GM19099 (cell line): ENCODE measurements at regions not wholly inside any gene's neighbourhood (a gene's known extent, or its start where the extent isn't known, plus 50 kb on each side); places are given as distances from the start of the nearest gene placed in this dataset.

Experiments
- POLR2A ChIP-seq: IDR thresholded peaks from 3 replicates; pipeline ENCODE4 v1.6.1; 2011; ENCODE audit warnings: low read depth; ENCODE audit not compliant: insufficient read length; ENCODE audit errors: extremely low read depth

GRCh38 chr2:7670905-7671641 is 753.9 kb downstream of the RNF144A start:
- no peak for TF ChIP-seq POLR2A

DNA sequence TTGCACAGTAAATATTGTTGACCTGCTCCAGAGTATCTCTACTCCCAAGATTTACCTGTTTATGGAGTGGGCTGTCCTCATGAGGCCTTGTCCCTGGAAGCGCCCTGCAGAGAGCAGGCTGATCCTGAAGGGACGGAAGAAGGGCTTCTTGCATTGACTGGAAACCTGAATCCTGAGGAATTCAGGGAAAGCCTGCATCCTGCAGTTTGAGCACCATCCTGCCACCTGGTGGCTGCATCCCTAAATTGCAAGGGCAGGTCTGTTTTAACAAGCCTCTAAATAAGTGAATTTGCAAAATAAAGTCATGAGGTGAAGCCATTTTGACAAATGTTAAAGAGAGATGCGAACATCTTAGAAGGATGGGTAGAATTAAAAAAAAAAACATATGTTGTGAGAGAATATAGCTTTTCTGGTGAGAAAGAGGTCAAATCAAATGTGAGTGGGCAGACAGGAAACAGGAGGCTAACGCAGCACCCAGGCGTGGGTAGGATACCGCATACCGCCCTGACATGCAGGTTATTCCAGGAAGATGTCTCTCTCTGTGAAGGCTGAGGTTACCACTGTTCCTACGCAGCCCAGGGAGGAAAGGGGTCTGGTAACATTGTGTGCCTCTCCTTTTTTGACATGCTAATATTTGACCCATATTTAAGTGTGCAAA is 754.9 kb downstream of the RNF144A start:
- TF ChIP-seq POLR2A: no peak

DNA sequence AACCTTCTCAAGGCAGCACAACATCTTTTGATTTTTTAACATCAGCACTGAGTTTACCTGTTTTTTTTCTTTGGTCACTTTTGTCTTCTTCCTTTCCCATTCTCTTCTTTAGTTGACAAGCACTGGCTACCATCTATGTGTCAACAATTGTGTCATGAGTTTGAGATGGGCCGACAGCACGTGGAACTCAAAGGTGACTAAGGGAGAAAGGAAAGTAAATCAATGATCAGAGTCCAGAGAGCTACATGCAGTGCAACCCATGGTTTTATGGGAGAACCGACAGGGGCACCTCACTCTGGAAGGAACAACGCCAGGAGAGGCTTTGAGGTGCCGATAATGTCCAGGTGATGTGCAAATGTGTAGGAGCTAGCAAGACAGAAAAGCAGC is 755.5 kb downstream of the RNF144A start:
- TF ChIP-seq POLR2A: no peak

GRCh38 chr2:7673101-7673500 is 755.9 kb downstream of the RNF144A start:
- TF ChIP-seq POLR2A: no peak

- no peak for TF ChIP-seq POLR2A
Observed at GRCh38 chr2:7673853-7674252, 756.6 kb downstream of the RNF144A start.

- no peak for TF ChIP-seq POLR2A
Observed at GRCh38 chr2:7674606-7675005, 757.4 kb downstream of the RNF144A start.

DNA sequence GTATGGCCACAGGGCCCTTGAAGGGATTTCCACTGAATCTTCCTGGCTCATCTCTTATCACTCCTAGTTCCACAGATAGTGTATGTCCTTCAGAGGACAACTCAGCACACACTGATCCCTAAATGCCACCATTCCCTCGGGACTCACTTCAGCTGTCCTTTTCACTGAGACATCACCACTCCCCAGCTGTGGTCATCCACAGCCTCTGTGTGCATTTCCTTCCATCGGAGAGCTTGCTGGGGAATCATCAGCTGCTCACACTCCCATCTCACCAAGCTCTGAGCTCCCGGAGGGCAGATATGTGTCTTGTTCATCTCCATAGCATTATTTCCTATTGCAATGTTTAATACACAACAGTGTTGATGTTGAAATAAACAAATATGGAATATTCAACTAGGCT is 759.5 kb downstream of the RNF144A start:
- no peak for TF ChIP-seq POLR2A

- TF ChIP-seq POLR2A: no peak
Observed at GRCh38 chr2:7681881-7682461, 764.8 kb downstream of the RNF144A start.

- TF ChIP-seq POLR2A: no peak
Observed at GRCh38 chr2:7683196-7683595, 766.0 kb downstream of the RNF144A start.

DNA sequence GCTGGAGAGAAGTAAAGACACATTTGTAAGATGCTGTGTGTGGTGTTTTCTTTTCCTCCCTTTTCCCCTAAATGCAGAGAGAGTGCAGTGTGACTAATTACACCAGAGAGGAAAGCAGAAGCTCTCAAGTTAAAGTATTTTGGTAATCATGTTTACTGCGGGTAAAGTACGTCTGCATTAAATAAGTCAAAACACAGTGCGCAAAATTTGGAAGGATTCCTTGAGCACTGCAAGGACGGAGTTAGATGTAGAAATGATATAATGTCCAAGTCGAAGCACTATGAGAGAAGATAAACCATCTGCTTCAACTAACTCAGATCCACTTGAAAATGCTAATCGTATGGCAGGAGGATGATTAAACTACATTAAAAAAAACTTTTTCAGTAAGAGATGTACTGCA is 766.5 kb downstream of the RNF144A start:
- no peak for TF ChIP-seq POLR2A

DNA sequence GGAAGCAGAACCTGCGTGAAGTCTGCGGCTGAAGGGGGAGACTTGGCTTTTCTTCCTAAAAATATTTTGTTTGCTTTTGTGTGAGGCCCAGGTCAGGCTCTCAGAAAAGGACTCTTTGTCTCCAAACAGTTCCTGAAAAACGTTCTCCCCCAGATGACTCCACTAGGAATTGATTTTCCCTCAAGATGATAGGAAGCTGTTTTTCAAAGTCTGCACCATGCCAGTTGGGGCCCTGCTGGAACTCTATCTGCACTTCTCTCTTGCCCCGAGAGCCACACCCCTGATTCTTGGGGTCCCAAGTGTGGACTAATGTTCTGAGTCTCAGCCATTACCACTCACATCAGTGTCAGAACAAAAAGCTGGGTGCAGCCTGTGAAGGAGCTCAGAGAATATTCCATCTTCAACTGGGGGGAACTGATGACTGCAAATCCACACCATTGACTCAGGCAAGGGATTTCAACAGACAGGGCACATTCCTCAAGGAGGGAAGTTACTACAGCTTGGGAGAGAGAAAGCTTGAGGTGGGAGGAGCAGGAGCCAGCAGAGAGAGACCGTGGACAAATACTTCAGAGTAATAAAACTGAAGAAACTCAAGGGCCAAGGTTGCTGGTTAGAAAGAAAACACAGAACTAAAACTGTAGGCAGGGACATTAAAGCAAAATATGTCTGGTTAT is 768.3 kb downstream of the RNF144A start:
- TF ChIP-seq POLR2A: no peak

- no peak for TF ChIP-seq POLR2A
Observed at GRCh38 chr2:7686016-7686385, 768.8 kb downstream of the RNF144A start.

GRCh38 chr2:7691961-7692656 is 774.9 kb downstream of the RNF144A start:
- TF ChIP-seq POLR2A: no peak

DNA sequence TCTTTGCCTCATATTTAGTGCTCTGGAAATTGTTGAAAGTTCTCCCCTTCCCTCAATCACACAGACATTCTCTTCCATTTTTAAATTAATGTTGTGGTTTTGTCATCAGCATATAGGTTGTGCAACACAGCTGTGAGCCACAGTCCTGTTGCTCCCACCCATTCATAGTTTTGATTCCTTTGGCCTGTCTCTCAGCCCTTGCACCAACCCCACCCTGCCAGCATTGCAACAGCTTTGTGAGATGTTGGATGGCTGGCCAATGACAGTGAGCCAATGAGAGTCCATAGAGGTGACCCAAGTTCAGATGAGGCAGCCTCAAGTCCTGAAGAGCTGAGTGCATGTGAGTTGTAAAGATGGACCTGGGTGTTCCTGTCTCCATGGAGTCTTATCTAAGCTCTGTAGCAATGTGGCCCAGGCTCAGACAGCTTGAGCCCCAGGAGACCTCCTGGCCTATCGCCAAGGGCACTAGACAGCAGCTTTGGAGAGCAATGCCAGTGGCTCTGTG is 775.5 kb downstream of the RNF144A start:
- TF ChIP-seq POLR2A: no peak

GRCh38 chr2:7693246-7694075 is 776.2 kb downstream of the RNF144A start:
- TF ChIP-seq POLR2A: no peak
